Hepatocyte (in vitro differentiated cells): ENCODE measurements at regions not wholly inside any gene's neighbourhood (a gene's known extent, or its start where the extent isn't known, plus 50 kb on each side); places are given as distances from the start of the nearest gene placed in this dataset.

Experiments used
- EZH2 ChIP-seq: fragments of 200-600 bp; sonication (generic); IDR thresholded peaks from 2 replicates; pipeline ENCODE4 v1.6.1; 2016; ENCODE audit warnings: antibody characterized with exemption, mild to moderate bottlenecking, borderline replicate concordance
- TF ChIP-seq, protein P1 (sequence below): fragments of 200-600 bp; sonication (generic); IDR thresholded peaks from 2 replicates; pipeline ENCODE4 v1.5.1; 2016; ENCODE audit warnings: antibody characterized with exemption, mild to moderate bottlenecking; ENCODE audit not compliant: poor library complexity

GRCh38 chr5:76029739-76030138 lies 53.4 kb upstream of the SV2C start:
- TF ChIP-seq, protein P1, sequence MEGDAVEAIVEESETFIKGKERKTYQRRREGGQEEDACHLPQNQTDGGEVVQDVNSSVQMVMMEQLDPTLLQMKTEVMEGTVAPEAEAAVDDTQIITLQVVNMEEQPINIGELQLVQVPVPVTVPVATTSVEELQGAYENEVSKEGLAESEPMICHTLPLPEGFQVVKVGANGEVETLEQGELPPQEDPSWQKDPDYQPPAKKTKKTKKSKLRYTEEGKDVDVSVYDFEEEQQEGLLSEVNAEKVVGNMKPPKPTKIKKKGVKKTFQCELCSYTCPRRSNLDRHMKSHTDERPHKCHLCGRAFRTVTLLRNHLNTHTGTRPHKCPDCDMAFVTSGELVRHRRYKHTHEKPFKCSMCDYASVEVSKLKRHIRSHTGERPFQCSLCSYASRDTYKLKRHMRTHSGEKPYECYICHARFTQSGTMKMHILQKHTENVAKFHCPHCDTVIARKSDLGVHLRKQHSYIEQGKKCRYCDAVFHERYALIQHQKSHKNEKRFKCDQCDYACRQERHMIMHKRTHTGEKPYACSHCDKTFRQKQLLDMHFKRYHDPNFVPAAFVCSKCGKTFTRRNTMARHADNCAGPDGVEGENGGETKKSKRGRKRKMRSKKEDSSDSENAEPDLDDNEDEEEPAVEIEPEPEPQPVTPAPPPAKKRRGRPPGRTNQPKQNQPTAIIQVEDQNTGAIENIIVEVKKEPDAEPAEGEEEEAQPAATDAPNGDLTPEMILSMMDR = no peak
- TF ChIP-seq EZH2 = no peak
